ENCODE measurements at regions not wholly inside any gene's neighbourhood (a gene's known extent, or its start where the extent isn't known, plus 50 kb on each side); places are given as distances from the start of the nearest gene placed in this dataset.

- no peak overlapping the region for H3K4me3 ChIP-seq (ENCODE audit: low read length)
- TF ChIP-seq, protein P1, sequence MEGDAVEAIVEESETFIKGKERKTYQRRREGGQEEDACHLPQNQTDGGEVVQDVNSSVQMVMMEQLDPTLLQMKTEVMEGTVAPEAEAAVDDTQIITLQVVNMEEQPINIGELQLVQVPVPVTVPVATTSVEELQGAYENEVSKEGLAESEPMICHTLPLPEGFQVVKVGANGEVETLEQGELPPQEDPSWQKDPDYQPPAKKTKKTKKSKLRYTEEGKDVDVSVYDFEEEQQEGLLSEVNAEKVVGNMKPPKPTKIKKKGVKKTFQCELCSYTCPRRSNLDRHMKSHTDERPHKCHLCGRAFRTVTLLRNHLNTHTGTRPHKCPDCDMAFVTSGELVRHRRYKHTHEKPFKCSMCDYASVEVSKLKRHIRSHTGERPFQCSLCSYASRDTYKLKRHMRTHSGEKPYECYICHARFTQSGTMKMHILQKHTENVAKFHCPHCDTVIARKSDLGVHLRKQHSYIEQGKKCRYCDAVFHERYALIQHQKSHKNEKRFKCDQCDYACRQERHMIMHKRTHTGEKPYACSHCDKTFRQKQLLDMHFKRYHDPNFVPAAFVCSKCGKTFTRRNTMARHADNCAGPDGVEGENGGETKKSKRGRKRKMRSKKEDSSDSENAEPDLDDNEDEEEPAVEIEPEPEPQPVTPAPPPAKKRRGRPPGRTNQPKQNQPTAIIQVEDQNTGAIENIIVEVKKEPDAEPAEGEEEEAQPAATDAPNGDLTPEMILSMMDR (IDR thresholded peaks at IDR 0.05; ENCODE audit: insufficient read depth, low read depth, low read length, missing control alignments): no peak
- no peak for DNase-seq (ENCODE audit: low read depth)
Measured at GRCh38 chr4:18262832-18263231, 241.3 kb upstream of the LCORL start.

DNA sequence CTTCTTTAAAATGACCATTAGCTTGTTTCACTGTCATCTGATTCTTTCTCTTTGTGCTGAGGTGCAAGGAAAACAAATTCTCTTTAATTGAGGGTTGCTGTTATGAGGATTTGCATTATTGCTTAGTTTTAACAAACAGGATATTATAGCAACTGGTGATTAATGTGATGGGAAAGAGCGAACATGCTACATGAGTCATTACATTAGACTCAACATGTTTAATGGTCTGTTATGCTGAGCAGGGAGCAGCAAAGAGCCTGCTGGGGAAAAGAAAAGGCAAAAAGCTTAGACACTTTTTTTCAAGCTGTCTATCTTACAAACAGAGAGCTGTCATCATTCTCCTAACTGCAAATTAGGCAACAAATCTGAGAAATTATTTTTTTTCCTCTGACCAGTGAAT, 230.5 kb upstream of the LCORL start:
- DNase-seq (ENCODE audit: low read depth): peak; percentile 35
- TF ChIP-seq, protein P1 (IDR thresholded peaks at IDR 0.05; ENCODE audit: insufficient read depth, low read depth, low read length, missing control alignments): no peak
- no peak overlapping the region for H3K4me3 ChIP-seq (ENCODE audit: low read length)

DNA sequence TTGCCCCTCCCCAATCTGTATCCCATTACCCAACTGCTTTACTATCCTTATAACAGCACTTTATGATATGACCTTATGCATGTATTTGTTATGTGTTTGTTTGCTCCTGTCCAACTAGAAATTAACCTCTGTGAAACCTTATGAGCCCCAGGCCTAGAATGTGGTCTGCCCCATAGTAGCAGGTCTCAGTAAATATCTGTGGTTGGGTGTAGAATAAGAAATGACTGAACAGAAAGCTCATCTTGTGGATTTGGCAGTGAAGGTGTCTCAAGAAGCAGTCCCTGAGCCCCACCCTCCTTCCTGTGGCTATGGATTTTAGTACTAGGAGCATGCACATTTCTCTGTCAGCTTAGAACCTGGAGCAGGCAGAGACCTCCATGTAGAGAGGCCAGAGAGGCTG, 229.0 kb upstream of the LCORL start:
- H3K4me3 ChIP-seq (ENCODE audit: low read length): no peak overlapping the region
- no peak for DNase-seq (ENCODE audit: low read depth)
- TF ChIP-seq, protein P1 (IDR thresholded peaks at IDR 0.05; ENCODE audit: insufficient read depth, low read depth, low read length, missing control alignments): no peak

DNA sequence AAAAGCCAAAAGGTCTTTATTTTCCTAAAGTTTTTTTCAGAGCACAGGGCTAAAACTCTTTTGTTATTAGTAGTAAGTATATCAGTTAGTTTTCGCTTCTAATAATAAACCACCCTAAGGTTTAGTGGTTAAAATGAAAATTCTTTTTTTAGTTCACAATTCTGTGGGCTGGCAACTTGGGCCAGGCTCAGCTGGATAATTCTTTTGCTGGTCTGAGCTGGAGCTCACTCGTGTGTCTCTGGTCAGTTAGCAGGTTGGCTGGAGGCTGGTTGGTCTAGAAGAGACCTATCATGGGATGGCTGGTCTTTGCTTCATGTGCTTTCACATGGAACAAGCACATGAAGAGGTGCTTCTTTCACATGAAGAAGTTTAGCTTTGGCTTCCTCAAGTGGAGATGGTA, 227.1 kb upstream of the LCORL start:
- no peak for DNase-seq (ENCODE audit: low read depth)
- TF ChIP-seq, protein P1 (IDR thresholded peaks at IDR 0.05; ENCODE audit: insufficient read depth, low read depth, low read length, missing control alignments): no peak
- H3K4me3 ChIP-seq (ENCODE audit: low read length): no peak overlapping the region

DNA sequence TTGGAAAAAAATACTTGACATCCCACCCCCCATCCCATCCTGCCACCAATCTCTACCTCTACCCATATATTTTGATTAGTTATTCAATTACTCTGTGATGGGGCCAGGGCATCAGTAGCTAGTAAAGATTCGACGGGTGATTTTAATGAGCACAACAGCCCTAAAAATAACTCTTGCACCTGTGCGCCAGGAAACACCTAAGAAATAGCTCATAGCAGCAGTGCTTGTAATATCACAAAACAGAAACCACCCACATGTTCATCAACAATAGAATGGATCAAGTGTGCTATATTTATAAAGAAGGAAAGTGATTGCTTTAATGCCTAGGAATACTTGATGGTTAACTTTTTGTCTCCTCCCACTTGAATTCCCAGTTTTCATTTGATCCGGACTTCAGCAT, 225.6 kb upstream of the LCORL start:
- TF ChIP-seq, protein P1 (IDR thresholded peaks at IDR 0.05; ENCODE audit: insufficient read depth, low read depth, low read length, missing control alignments): no peak
- no peak for DNase-seq (ENCODE audit: low read depth)
- no peak overlapping the region for H3K4me3 ChIP-seq (ENCODE audit: low read length)

- no peak for DNase-seq (ENCODE audit: low read depth)
- H3K4me3 ChIP-seq (ENCODE audit: low read length): no peak overlapping the region
- TF ChIP-seq, protein P1 (IDR thresholded peaks at IDR 0.05; ENCODE audit: insufficient read depth, low read depth, low read length, missing control alignments): no peak
Measured at GRCh38 chr4:18242919-18243693, 221.6 kb upstream of the LCORL start.

GRCh38 chr4:18241727-18242126, 220.2 kb upstream of the LCORL start:
- TF ChIP-seq, protein P1 (IDR thresholded peaks at IDR 0.05; ENCODE audit: insufficient read depth, low read depth, low read length, missing control alignments): no peak
- no peak for DNase-seq (ENCODE audit: low read depth)
- no peak overlapping the region for H3K4me3 ChIP-seq (ENCODE audit: low read length)
